GM18951 (cell line): ENCODE measurements at regions not wholly inside any gene's neighbourhood (a gene's known extent, or its start where the extent isn't known, plus 50 kb on each side); places are given as distances from the start of the nearest gene placed in this dataset.
"Not testable (repeated sequence)": the region's sequence is repeated elsewhere in the genome, so short reads cannot be mapped to it uniquely, and the experiment has no call there.

Experiments used
- POLR2A ChIP-seq: IDR thresholded peaks from 4 replicates; pipeline ENCODE4 v1.6.1; 2011; ENCODE audit warnings: mild to moderate bottlenecking; ENCODE audit not compliant: insufficient read length, insufficient read depth; ENCODE audit errors: extremely low read depth
- in situ Hi-C: fragments of 300-500 bp; cut with MboI; formaldehyde crosslinking; loops from one replicate; pipeline ENCODE4 v1.12.0; 2022; ENCODE audit warnings: low sequenced_read_pairs, mixed read lengths, inconsistent platforms; ENCODE audit not compliant: unreplicated experiment

- in situ Hi-C loops = no loop called here
- TF ChIP-seq POLR2A = no peak
Measured at GRCh38 chr3:145422556-145422955, 738.4 kb downstream of the PLOD2 start.

- TF ChIP-seq POLR2A = no peak
- in situ Hi-C loops = no loop called here
Measured at GRCh38 chr3:145427355-145427754, 733.6 kb downstream of the PLOD2 start.

- no peak for TF ChIP-seq POLR2A
- in situ Hi-C loops = no loop called here
Measured at GRCh38 chr3:145429546-145429945, 731.4 kb downstream of the PLOD2 start.

- TF ChIP-seq POLR2A = no peak
- in situ Hi-C loops = no loop called here
Measured at GRCh38 chr3:145448436-145448835, 712.5 kb downstream of the PLOD2 start.

GRCh38 chr3:145450018-145450682 is 710.8 kb downstream of the PLOD2 start:
- in situ Hi-C loops = no loop called here
- no peak for TF ChIP-seq POLR2A

GRCh38 chr3:145457825-145458552 is 703.0 kb downstream of the PLOD2 start:
- no peak for TF ChIP-seq POLR2A
- in situ Hi-C loops = no loop called here

- in situ Hi-C loops = not testable (repeated sequence)
Measured at GRCh38 chr3:145459681-145460080, 701.3 kb downstream of the PLOD2 start.

GRCh38 chr3:145471976-145472375 is 689.0 kb downstream of the PLOD2 start:
- TF ChIP-seq POLR2A = no peak
- in situ Hi-C loops = no loop called here

GRCh38 chr3:145482735-145483134 is 678.2 kb downstream of the PLOD2 start:
- in situ Hi-C loops = not testable (repeated sequence)

GRCh38 chr3:145483992-145484391 is 677.0 kb downstream of the PLOD2 start:
- TF ChIP-seq POLR2A = no peak
- in situ Hi-C loops = no loop called here

GRCh38 chr3:145489011-145489410 is 672.0 kb downstream of the PLOD2 start:
- no peak for TF ChIP-seq POLR2A
- in situ Hi-C loops = no loop called here

GRCh38 chr3:145490088-145491048 is 670.6 kb downstream of the PLOD2 start:
- TF ChIP-seq POLR2A = no peak
- in situ Hi-C loops = no loop called here

- in situ Hi-C loops = no loop called here
- TF ChIP-seq POLR2A = no peak
Measured at GRCh38 chr3:145492456-145492855, 668.5 kb downstream of the PLOD2 start.

- in situ Hi-C loops = not testable (repeated sequence)
Measured at GRCh38 chr3:145517416-145517815, 643.6 kb downstream of the PLOD2 start.
